NCI-H2171 treated with DMSO at 0.1 percent for 48 hours (cell line): ENCODE measurements at regions not wholly inside any gene's neighbourhood (a gene's known extent, or its start where the extent isn't known, plus 50 kb on each side); places are given as distances from the start of the nearest gene placed in this dataset.
A peak's percentile ranks its signal among the peaks of the same experiment; 100 is the strongest.
"Not testable (repeated sequence)": the region's sequence is repeated elsewhere in the genome, so short reads cannot be mapped to it uniquely, and the experiment has no call there.

Experiments used
- DNase-seq: peaks from one replicate; lab custom pipeline; 2025; lab: John Stamatoyannopoulos, UW

GRCh38 chr7:24395512-24395911 lies 111.5 kb downstream of the NPY start:
- peak; percentile 11 for DNase-seq

GRCh38 chr7:24396387-24396786 lies 112.4 kb downstream of the NPY start:
- not testable (repeated sequence) for DNase-seq

GRCh38 chr7:24401628-24402593 lies 117.9 kb downstream of the NPY start:
- DNase-seq: peak; percentile 28

GRCh38 chr7:24402655-24403054 lies 118.7 kb downstream of the NPY start:
- DNase-seq: no peak

- no peak for DNase-seq
These were observed 119.6 kb downstream of the NPY start for GRCh38 chr7:24403557-24403956.

- DNase-seq: no peak
These were observed 120.3 kb downstream of the NPY start for GRCh38 chr7:24404315-24404714.

GRCh38 chr7:24405002-24405401 lies 121.0 kb downstream of the NPY start:
- DNase-seq: no peak

- DNase-seq: no peak
These were observed 122.2 kb downstream of the NPY start for GRCh38 chr7:24406053-24406788.

- no peak for DNase-seq
These were observed 122.9 kb downstream of the NPY start for GRCh38 chr7:24406789-24407299.

- no peak for DNase-seq
These were observed 124.0 kb downstream of the NPY start for GRCh38 chr7:24407965-24408364.

- DNase-seq: no peak
These were observed 124.9 kb downstream of the NPY start for GRCh38 chr7:24408798-24409430.

GRCh38 chr7:24409431-24410024 lies 125.5 kb downstream of the NPY start:
- DNase-seq: no peak

- DNase-seq: no peak
These were observed 127.2 kb downstream of the NPY start for GRCh38 chr7:24411226-24411625.

- no peak for DNase-seq
These were observed 133.6 kb downstream of the NPY start for GRCh38 chr7:24417526-24418120.

GRCh38 chr7:24419077-24419476 lies 135.1 kb downstream of the NPY start:
- no peak for DNase-seq

- no peak for DNase-seq
These were observed 135.5 kb downstream of the NPY start for GRCh38 chr7:24419511-24419910.

GRCh38 chr7:24422441-24423010 lies 138.5 kb downstream of the NPY start:
- no peak for DNase-seq

- no peak for DNase-seq
These were observed 141.7 kb downstream of the NPY start for GRCh38 chr7:24425664-24426063.

- no peak for DNase-seq
These were observed 143.1 kb downstream of the NPY start for GRCh38 chr7:24427048-24427447.

- no peak for DNase-seq
These were observed 144.6 kb upstream of the PALS2 start for GRCh38 chr7:24428676-24429075.

GRCh38 chr7:24432677-24433076 lies 140.6 kb upstream of the PALS2 start:
- DNase-seq: no peak
